ENCODE measurements at regions not wholly inside any gene's neighbourhood (a gene's known extent, or its start where the extent isn't known, plus 50 kb on each side); places are given as distances from the start of the nearest gene placed in this dataset.
"Not testable (repeated sequence)": the region's sequence is repeated elsewhere in the genome, so short reads cannot be mapped to it uniquely, and the experiment has no call there.

DNA sequence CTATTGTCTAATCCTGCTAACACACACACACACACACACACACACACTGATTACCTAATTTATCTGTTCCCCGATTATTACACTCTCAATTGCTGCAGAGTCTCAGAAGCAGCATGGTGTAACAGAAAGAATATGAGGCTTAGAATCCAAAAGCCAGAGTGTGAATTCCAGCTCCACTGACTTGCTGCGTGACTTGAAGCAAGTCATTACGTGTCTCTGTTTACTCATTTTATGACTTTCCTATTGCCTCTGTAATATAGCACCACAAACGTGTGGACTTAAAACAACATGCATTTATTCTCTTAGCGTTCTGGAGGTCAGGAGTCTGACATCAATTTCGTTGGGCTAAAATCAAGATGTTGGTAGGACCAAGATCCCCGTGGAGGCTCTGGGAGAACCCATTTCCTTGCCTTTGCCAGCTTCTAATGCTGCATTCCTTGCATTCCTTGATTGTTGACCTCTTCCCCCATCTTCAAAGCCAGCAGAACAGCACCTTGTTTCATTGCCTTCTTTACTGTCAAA is 55.9 kb upstream of the ATP5PO start:
- no peak for DNase-seq

DNA sequence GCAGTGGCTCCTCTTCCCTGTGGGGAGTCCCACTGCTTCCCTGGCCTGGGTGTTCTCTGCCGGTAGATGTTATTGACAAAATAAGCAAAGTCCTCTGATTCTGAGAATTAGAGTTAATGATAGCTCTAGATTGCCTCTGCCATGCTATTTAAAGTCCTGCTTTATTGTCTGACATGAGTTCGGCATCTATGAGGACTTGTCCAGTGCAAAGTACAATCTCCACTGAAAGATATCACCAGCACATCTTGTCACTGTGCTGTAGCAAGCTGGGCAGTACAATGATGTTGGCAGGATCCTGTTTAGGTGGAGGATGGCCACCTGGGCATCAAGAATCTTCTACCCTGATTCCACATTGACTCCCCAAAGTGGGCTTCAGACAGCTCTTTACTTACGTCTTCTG is 54.0 kb upstream of the ATP5PO start:
- DNase-seq: no peak

DNA sequence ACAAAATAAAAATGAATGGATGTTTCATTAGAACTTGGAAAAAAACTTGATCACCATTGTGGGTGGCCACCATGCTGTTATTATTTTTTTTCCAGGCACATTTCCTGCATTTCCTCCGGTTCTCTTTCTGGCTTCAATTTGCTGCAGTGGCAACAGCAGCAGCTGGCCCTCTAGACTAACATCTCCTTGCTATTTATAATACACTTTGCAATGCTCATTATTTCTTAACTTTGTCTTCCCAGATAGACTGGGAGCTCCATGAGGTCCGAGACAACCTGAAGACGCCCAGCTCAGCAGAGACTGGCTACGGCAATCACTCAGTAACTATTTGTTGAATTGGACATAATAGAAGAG is 53.4 kb upstream of the ATP5PO start:
- no peak for DNase-seq

DNA sequence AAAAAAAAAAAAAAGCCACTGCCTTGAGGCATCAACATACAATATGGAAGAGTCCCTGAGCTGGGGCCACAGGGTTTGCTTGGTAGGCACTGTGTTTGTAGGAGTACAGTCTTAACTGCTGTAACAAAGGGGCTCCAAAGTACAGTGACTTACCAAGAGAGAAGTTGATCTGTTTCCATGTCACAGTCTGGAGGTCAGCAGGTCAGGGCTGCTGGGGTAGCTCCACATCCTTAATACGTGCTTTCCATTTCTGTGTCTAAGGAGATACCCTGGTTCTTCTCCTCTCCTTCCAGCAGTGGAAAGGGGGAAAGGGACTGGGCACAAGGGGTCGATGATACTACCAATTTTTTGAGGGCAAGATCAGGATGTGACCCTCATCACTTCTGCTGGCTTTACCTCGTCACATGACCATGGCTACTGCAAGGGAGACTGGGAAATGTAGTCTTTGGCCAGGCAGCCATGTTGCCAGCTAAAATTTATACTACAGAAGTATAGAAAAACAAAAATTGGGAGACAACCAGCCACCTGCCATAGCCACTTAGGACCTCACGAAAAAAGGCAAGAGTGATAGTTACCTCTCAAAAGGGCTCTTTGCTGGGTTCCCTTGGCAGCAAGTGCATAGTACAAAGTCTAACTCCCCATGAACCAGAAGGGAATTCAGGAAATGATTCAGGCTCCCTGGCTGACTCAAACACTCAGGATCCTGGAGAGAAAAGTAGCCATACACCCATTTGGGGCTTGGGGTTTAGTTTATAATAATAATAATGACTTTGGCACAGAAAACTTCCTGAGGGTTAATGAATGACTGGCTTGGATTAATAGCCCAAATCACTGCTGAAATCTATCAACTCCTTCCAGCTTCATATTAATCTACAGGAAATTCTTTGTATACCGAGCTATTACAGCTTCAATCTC is 52.7 kb upstream of the ATP5PO start:
- peak; percentile 22 for DNase-seq

DNA sequence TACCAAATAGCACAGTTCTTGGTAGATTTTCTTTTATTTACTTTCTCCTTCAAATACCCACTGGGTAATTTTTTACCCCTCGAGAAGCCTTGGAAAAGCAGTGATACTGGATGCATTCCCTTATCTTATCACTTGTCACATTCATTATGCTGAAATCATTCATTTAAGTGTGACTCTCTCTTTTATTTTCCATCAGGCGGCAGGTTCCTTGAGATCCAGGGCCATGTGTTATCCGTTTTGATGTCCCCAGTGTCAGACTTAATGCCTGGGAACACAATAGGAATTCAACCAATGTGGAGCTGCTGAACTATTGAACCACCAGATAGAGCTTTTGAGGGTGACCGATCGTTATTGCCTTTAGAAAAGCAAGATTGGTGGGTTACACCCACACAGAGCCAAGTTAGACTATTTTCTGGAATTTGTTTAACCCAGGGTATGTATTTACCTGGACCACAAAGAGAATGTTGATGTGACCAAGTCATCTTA is 51.5 kb upstream of the ATP5PO start:
- DNase-seq: no peak

DNA sequence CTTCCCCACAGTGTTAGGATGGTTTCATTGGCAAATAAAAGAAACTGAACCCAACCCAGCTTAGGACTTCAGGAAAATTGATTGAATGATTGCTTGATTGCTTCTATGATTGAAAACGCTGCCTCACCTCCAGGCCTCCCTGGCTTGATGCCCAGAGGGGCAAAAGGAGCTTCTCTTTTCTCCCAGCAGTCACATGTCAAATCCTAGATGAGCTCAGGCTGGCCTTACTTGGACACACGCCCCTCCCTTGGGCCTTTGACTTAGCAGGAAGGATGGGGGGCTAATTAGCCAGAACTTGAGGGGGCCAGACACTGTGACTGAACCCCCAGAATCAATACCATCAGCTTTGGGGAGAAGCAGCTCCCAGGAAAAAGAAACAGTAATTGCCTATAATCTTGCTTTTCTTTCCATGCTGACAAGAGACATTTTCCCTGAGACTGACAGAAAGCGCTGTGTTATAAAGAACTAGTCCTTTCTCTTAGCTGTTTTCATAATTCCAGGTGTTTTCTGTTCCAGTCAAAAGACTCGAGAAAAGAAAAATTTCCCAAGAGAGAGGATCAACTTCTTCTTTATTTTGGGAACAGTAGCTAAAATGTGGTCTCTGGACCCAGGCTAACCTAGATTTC is 50.8 kb upstream of the ATP5PO start:
- peak; percentile 18 for DNase-seq

DNA sequence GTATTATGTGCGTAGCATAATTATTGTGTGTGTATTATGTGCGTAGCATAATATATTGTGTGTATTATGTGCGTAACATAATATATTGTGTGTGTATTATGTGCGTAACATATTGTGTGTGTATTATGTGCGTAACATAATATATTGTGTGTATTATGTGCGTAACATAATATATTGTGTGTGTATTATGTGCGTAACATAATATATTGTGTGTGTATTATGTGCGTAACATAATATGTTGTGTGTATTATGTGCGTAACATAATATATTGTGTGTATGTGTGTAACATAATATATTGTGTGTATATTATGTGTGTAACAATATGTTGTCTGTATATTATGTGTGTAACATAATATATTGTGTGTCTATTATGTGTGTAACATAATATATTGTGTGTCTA is 50.1 kb upstream of the ATP5PO start:
- DNase-seq: not testable (repeated sequence)

Data from NCI-H1105 treated with DMSO at 0.1 percent for 48 hours (cell line).